ENCODE measurements at regions not wholly inside any gene's neighbourhood (a gene's known extent, or its start where the extent isn't known, plus 50 kb on each side); places are given as distances from the start of the nearest gene placed in this dataset.

- WGBS, 2 donors: 80 to 86% methylated on average over 4 of the region's 4 CpGs
- intact Hi-C loops (cut with DNase I; ENCODE audit: low total_unique reads): no loop called here
Observed at GRCh38 chr5:40381676-40382363, 297.9 kb upstream of the PTGER4 start.

DNA sequence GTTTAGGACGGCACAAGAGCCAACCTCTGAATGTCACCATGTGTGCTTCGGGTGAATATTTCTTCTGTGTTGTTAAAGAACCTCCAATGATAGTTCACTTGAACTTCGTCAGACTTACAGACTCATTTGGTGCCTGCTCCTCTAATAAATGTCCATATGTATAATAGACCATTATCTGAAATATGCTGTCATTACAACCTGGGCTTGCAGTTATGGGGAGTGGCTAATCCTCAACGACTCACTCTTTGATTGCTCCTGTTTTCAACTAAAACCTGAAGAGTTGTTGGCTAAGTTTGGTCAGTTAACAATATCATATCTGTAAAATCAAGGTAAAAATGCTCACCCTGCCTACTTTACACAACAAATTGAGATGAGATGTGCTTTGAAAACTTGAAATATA is 298.7 kb upstream of the PTGER4 start:
- TF ChIP-seq CTCF (IDR thresholded peaks at IDR 0.05) (no peak), POLR2A (IDR thresholded peaks at IDR 0.05) (no peak)
- 80 to 81% methylated on average over 4 of the region's 4 CpGs for WGBS, 2 donors
- intact Hi-C loops (cut with DNase I; ENCODE audit: low total_unique reads): no loop called here
- DNase-seq (ENCODE audit: low spot score in 2 of 2): no peak
- H3K4me3 ChIP-seq (ENCODE audit: low read depth, poor library complexity, severe bottlenecking): no peak overlapping the region

More at GRCh38 chr5:40381676-40382363, 297.9 kb upstream of the PTGER4 start:
- DNase-seq (ENCODE audit: low spot score in 2 of 2): no peak
- TF ChIP-seq CTCF (IDR thresholded peaks at IDR 0.05) (no peak), POLR2A (IDR thresholded peaks at IDR 0.05) (no peak)
- no peak overlapping the region for H3K4me3 ChIP-seq (ENCODE audit: low read depth, poor library complexity, severe bottlenecking)

DNA sequence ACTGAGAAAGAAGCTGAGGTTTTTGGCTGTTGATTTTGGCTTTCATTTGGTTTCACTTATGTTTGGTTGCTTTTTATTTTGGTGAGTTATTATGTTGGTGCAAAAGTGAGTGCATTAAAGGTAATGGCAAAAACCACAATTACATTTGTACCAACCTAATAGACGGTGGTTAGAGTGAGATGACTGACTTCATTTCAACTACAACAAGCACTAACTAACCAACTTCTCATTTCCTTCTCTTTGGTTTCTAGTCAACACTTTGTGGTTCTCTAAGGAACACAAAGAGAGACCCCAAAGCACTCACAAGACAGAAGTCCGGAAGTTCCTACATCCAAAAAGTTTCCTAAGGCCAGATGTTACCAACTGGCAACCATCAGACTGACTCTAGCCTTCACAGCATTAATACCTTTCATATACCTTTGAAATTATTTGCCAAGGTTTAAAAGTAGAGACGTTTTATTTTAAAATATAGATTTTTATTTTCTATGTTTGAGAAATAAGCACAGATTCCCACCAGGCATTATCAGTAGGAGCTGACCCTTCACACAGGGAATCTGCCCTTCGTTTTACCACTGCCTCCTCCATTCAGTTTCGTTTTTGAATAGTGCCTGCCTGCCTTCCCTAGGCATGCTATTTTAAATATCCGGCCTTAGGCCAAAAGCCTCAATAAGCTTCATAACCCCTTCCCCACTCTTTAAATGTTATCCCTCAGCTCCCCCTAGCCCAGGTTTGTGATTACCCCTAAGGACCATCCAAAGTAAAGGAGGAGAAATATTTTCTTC is 301.1 kb upstream of the PTGER4 start:
- H3K4me3 ChIP-seq (ENCODE audit: low read depth, poor library complexity, severe bottlenecking): no peak overlapping the region
- no peak for DNase-seq (ENCODE audit: low spot score in 2 of 2)
- 75 to 77% methylated on average over 6 of the region's 6 CpGs for WGBS, 2 donors
- TF ChIP-seq POLR2A (IDR thresholded peaks at IDR 0.05): no peak
- no peak for TF ChIP-seq CTCF (IDR thresholded peaks at IDR 0.05)
- intact Hi-C loops (cut with DNase I; ENCODE audit: low total_unique reads): no loop called here

DNA sequence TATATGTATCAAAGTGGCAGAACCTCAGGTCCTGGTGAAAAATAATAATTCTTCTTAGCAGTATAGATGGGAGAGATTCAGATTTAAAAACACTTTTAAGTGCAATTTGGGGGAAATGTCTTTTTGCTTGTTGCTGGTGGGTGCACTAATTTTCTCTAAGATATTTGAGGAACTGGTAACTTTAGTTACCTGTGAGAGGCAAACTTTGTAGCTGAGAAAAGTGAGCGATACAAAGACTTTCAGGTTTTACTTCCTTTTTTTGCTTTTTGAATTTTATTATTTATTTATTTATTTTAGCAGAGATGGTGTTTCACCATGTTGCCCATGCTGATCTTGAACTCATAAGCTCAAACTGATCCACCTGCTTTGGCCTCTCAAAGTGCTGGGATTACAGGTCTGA is 303.1 kb upstream of the PTGER4 start:
- 86 to 88% methylated on average over 1 of the region's 1 CpG for WGBS, 2 donors
- intact Hi-C loops (cut with DNase I; ENCODE audit: low total_unique reads): no loop called here

DNA sequence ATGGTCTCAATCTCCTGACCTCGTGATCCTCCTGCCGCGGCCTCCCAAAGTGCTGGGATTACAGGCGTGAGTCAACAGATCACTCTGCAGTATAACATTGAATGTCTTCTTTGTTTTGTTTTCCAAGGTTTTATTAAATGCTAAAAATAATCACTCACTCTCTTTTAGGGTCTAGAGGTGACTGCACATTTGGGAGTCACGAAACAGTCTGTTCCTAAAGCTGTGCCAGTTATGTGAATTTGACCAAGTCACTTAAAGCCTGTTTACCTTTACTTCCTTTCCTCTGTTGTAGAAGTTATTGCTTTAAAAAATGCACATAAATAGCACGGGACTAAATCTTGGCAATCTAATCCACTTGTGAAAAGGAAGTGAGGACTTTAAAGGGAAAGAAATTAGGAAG is 304.9 kb upstream of the PTGER4 start:
- DNase-seq (ENCODE audit: low spot score in 2 of 2): no peak
- intact Hi-C loops (cut with DNase I; ENCODE audit: low total_unique reads): no loop called here
- WGBS, 2 donors: 67 to 79% methylated on average over 6 of the region's 6 CpGs
- no peak overlapping the region for H3K4me3 ChIP-seq (ENCODE audit: low read depth, poor library complexity, severe bottlenecking)
- TF ChIP-seq CTCF (IDR thresholded peaks at IDR 0.05): no peak
- TF ChIP-seq POLR2A (IDR thresholded peaks at IDR 0.05): no peak

More for the DNA sequence above, 303.1 kb upstream of the PTGER4 start:
- no peak for DNase-seq (ENCODE audit: low spot score in 2 of 2)
- no peak overlapping the region for H3K4me3 ChIP-seq (ENCODE audit: low read depth, poor library complexity, severe bottlenecking)
- TF ChIP-seq CTCF (IDR thresholded peaks at IDR 0.05) (no peak), POLR2A (IDR thresholded peaks at IDR 0.05) (no peak)
